ENCODE measurements at regions not wholly inside any gene's neighbourhood (a gene's known extent, or its start where the extent isn't known, plus 50 kb on each side); places are given as distances from the start of the nearest gene placed in this dataset.
"Not testable (repeated sequence)": the region's sequence is repeated elsewhere in the genome, so short reads cannot be mapped to it uniquely, and the experiment has no call there.

GRCh38 chrX:817759-818300 lies 187.2 kb downstream of the SHOX start:
- no peak for TF ChIP-seq CTCF (IDR thresholded peaks at IDR 0.05; ENCODE audit: low read depth, low read length)

GRCh38 chrX:817147-817546 lies 186.6 kb downstream of the SHOX start:
- not testable (repeated sequence) for DNase-seq (ENCODE audit: extremely low read depth, low read depth)

More at GRCh38 chrX:817759-818300, 187.2 kb downstream of the SHOX start:
- no peak for DNase-seq (ENCODE audit: extremely low read depth, low read depth)

GRCh38 chrX:816411-816810 lies 185.8 kb downstream of the SHOX start:
- DNase-seq (ENCODE audit: extremely low read depth, low read depth): no peak
- TF ChIP-seq CTCF (IDR thresholded peaks at IDR 0.05; ENCODE audit: low read depth, low read length): no peak

- no peak for TF ChIP-seq CTCF (IDR thresholded peaks at IDR 0.05; ENCODE audit: low read depth, low read length)
Observed at GRCh38 chrX:810186-810585, 179.6 kb downstream of the SHOX start.

GRCh38 chrX:809081-809480 lies 178.5 kb downstream of the SHOX start:
- TF ChIP-seq CTCF (IDR thresholded peaks at IDR 0.05; ENCODE audit: low read depth, low read length): no peak
- no peak for DNase-seq (ENCODE audit: extremely low read depth, low read depth)

More at GRCh38 chrX:810186-810585, 179.6 kb downstream of the SHOX start:
- no peak for DNase-seq (ENCODE audit: extremely low read depth, low read depth)

- no peak for TF ChIP-seq CTCF (IDR thresholded peaks at IDR 0.05; ENCODE audit: low read depth, low read length)
- no peak for DNase-seq (ENCODE audit: extremely low read depth, low read depth)
Observed at GRCh38 chrX:806586-806985, 176.0 kb downstream of the SHOX start.

GRCh38 chrX:805988-806387 lies 175.4 kb downstream of the SHOX start:
- no peak for DNase-seq (ENCODE audit: extremely low read depth, low read depth)
- no peak for TF ChIP-seq CTCF (IDR thresholded peaks at IDR 0.05; ENCODE audit: low read depth, low read length)

GRCh38 chrX:805103-805670 lies 174.6 kb downstream of the SHOX start:
- no peak for DNase-seq (ENCODE audit: extremely low read depth, low read depth)
- TF ChIP-seq CTCF (IDR thresholded peaks at IDR 0.05; ENCODE audit: low read depth, low read length): no peak

Measured in AG09319 (cell line).